H9 (cell line): ENCODE measurements at regions not wholly inside any gene's neighbourhood (a gene's known extent, or its start where the extent isn't known, plus 50 kb on each side); places are given as distances from the start of the nearest gene placed in this dataset.

ENCODE experiments used
- DNase-seq: peaks from one replicate; pipeline ENCODE4 v3.0.0-alpha.2; 2017
- H2AFZ ChIP-seq: one replicate; pipeline ENCODE4 v1.6.1; 2013; ENCODE audit warnings: mild to moderate bottlenecking, low read length, control low read depth, moderate library complexity
- H2AK5ac ChIP-seq: 2 replicates; pipeline ENCODE4 v1.6.1; 2013; ENCODE audit warnings: low read length, control low read depth, mixed read lengths; ENCODE audit not compliant: insufficient read length
- H2BK120ac ChIP-seq: one replicate; pipeline ENCODE4 v1.6.1; 2013; ENCODE audit warnings: low read depth, mild to moderate bottlenecking, low read length, control low read depth, inconsistent platforms; ENCODE audit not compliant: poor library complexity, severe bottlenecking
- H2BK12ac ChIP-seq: 2 replicates; pipeline ENCODE4 v1.6.1; 2013; ENCODE audit warnings: low read length, control low read depth, mixed read lengths, low read depth; ENCODE audit not compliant: insufficient read length
- H2BK15ac ChIP-seq: 2 replicates; pipeline ENCODE4 v1.6.1; 2013; ENCODE audit warnings: low read depth, low read length, control low read depth
- H2BK20ac ChIP-seq: one replicate; pipeline ENCODE4 v1.6.1; 2013; ENCODE audit warnings: low read depth, mild to moderate bottlenecking, low read length, control low read depth, inconsistent platforms; ENCODE audit not compliant: poor library complexity, severe bottlenecking
- H2BK5ac ChIP-seq: 2 replicates; pipeline ENCODE4 v1.6.1; 2013; ENCODE audit warnings: low read length, control low read depth, mixed read lengths; ENCODE audit not compliant: insufficient read length
- H3K14ac ChIP-seq: 2 replicates; pipeline ENCODE4 v1.6.1; 2013; ENCODE audit warnings: low read length, control low read depth; ENCODE audit not compliant: insufficient read depth
- H3K18ac ChIP-seq: 2 replicates; pipeline ENCODE4 v1.6.1; 2013; ENCODE audit warnings: low read depth, mild to moderate bottlenecking, mixed read lengths, low read length, control low read depth; ENCODE audit not compliant: insufficient read length
- H3K23ac ChIP-seq: 2 replicates; pipeline ENCODE4 v1.6.1; 2013; ENCODE audit warnings: low read length, control low read depth, mixed read lengths, low read depth; ENCODE audit not compliant: insufficient read length
- H3K23me2 ChIP-seq: 2 replicates; pipeline ENCODE4 v1.6.1; 2013; ENCODE audit warnings: low read depth, mild to moderate bottlenecking, mixed read lengths, low read length, control low read depth; ENCODE audit not compliant: insufficient read length, poor library complexity, severe bottlenecking
- H3K27ac ChIP-seq: 2 replicates; pipeline ENCODE4 v1.5.1; 2013; ENCODE audit warnings: low read length, control low read depth, mixed read lengths, low read depth; ENCODE audit not compliant: insufficient read length
- H3K27me3 ChIP-seq: 2 replicates; pipeline ENCODE4 v1.6.1; 2013; ENCODE audit warnings: low read length, control low read depth, inconsistent platforms; ENCODE audit not compliant: insufficient read depth
- H3K4ac ChIP-seq: 2 replicates; pipeline ENCODE4 v1.6.1; 2013; ENCODE audit warnings: low read depth, mild to moderate bottlenecking, control low read depth, inconsistent platforms, low read length, moderate library complexity
- H3K4me1 ChIP-seq: 2 replicates; pipeline ENCODE4 v1.6.1; 2013; ENCODE audit warnings: low read length, control low read depth, inconsistent platforms; ENCODE audit not compliant: insufficient read depth
- H3K4me2 ChIP-seq: 2 replicates; pipeline ENCODE4 v1.6.1; 2013; ENCODE audit warnings: low read length, control low read depth, mixed read lengths; ENCODE audit not compliant: insufficient read length, insufficient read depth
- H3K56ac ChIP-seq: 2 replicates; pipeline ENCODE4 v1.6.1; 2013; ENCODE audit warnings: low read depth, mild to moderate bottlenecking, mixed read lengths, low read length, control low read depth; ENCODE audit not compliant: insufficient read length
- H3K79me1 ChIP-seq: 2 replicates; pipeline ENCODE4 v1.6.1; 2013; ENCODE audit warnings: low read depth, mild to moderate bottlenecking, moderate library complexity, low read length, control low read depth, inconsistent platforms; ENCODE audit not compliant: insufficient read depth, poor library complexity, severe bottlenecking
- H3K79me2 ChIP-seq: 2 replicates; pipeline ENCODE4 v1.6.1; 2013; ENCODE audit warnings: low read length, control low read depth, inconsistent platforms; ENCODE audit not compliant: insufficient read depth
- H3K9ac ChIP-seq: 2 replicates; pipeline ENCODE4 v1.6.1; 2013; ENCODE audit warnings: low read length, control low read depth, mixed read lengths; ENCODE audit not compliant: insufficient read length; ENCODE audit errors: extremely low read depth
- H3K9me3 ChIP-seq: one replicate; pipeline ENCODE4 v1.6.1; 2013; ENCODE audit warnings: low read depth, low read length, inconsistent platforms; ENCODE audit not compliant: control insufficient read depth
- H3T11ph ChIP-seq: one replicate; pipeline ENCODE4 v1.6.1; 2013; ENCODE audit warnings: mild to moderate bottlenecking, low read length, control low read depth, inconsistent platforms
- H4K20me1 ChIP-seq: one replicate; pipeline ENCODE4 v1.6.1; 2013; ENCODE audit not compliant: control insufficient read depth, insufficient read length, insufficient read depth
- H4K5ac ChIP-seq: 2 replicates; pipeline ENCODE4 v1.6.1; 2013; ENCODE audit warnings: low read depth, mild to moderate bottlenecking, mixed read lengths, low read length, control low read depth; ENCODE audit not compliant: insufficient read length
- H4K8ac ChIP-seq: replicated peaks from 2 replicates; pipeline ENCODE4 v1.6.1; 2013; ENCODE audit warnings: low read length, control low read depth, mixed read lengths, low read depth; ENCODE audit not compliant: insufficient read length
- H4K91ac ChIP-seq: 2 replicates; pipeline ENCODE4 v1.6.1; 2013; ENCODE audit warnings: low read depth, mild to moderate bottlenecking, moderate library complexity, mixed read lengths, low read length, control low read depth; ENCODE audit not compliant: insufficient read length
- H3K27ac Mint-ChIP-seq, 3 experiments: 2 replicates in 2 of 3; 3 replicates in 1 of 3; pipeline ENCODE4 v1.8.0; 2020 to 2021; ENCODE audit warnings: mixed read lengths in 3 of 3, mild to moderate bottlenecking in 1 of 3, moderate library complexity in 1 of 3
- H3K27me3 Mint-ChIP-seq: 2 replicates; pipeline ENCODE4 v1.8.0; 2021; ENCODE audit warnings: low read depth, mild to moderate bottlenecking, moderate library complexity, mixed read lengths
- H3K36me3 Mint-ChIP-seq, 3 experiments: 2 replicates in 2 of 3; 3 replicates in 1 of 3; pipeline ENCODE4 v1.8.0; 2020 to 2021; ENCODE audit warnings: low read depth in 3 of 3, mixed read lengths in 3 of 3; ENCODE audit not compliant: insufficient read depth in 1 of 3
- H3K4me1 Mint-ChIP-seq, 2 experiments: 2 replicates each; pipeline ENCODE4 v1.8.0; 2020; ENCODE audit warnings: mixed read lengths in 2 of 2
- H3K4me3 Mint-ChIP-seq, 2 experiments: 2 replicates in 1 of 2; 3 replicates in 1 of 2; pipeline ENCODE4 v1.8.0; 2020 to 2021; ENCODE audit warnings: mild to moderate bottlenecking in 2 of 2, mixed read lengths in 2 of 2, moderate library complexity in 1 of 2
- H3K9me3 Mint-ChIP-seq, 2 experiments: 2 replicates in 1 of 2; 3 replicates in 1 of 2; pipeline ENCODE4 v1.8.0; 2020; ENCODE audit warnings: mild to moderate bottlenecking in 2 of 2, mixed read lengths in 2 of 2, moderate library complexity in 1 of 2
- CTCF ChIP-seq: fragments of 200-600 bp; sonication (generic); conservative IDR thresholded peaks from 3 replicates; pipeline ENCODE4 v1.8.0; 2021; ENCODE audit warnings: antibody characterized with exemption, mild to moderate bottlenecking
- WGBS: extraction: QIAGEN DNeasy Blood & Tissue Kit; methylation state at CpG from one replicate; pipeline ENCODE4 v1.1.7; 2013; ENCODE audit warnings: missing lambda C conversion rate, low lambda C conversion rate, mixed read lengths; ENCODE audit not compliant: insufficient read length; ENCODE audit errors: extremely low coverage; 5-methylcytosine and 5-hydroxymethylcytosine counted together

GRCh38 chrX:20354505-20354904 is 87.8 kb upstream of the RPS6KA3 start:
- Mint-ChIP-seq H3K27me3 (no peaks in the 10 kb centered on the region), H3K36me3 (no peaks in the 10 kb centered on the region; a peak in 1 of 7 replicates), H3K9me3 (peaks cover 49 to 70% of the 10 kb centered on the region in 2 experiments), H3K4me3 (no peak overlapping the region; a peak in 1 of 5 replicates), H3K27ac (no peak overlapping the region), H3K4me1 (no peaks in the 10 kb centered on the region)
- no peak overlapping the region for H2BK12ac ChIP-seq
- no peaks in the 10 kb centered on the region for H4K20me1 ChIP-seq
- no peak for TF ChIP-seq CTCF
- no peak overlapping the region for H3K23ac ChIP-seq
- H3K9me3 ChIP-seq: peaks cover 34% of the 10 kb centered on the region
- H3K14ac ChIP-seq: no peak overlapping the region
- H2AFZ ChIP-seq: no peak overlapping the region
- no CpG with 5 or more reads among the region's 5 CpGs for WGBS
- H3K23me2 ChIP-seq: no peaks in the 10 kb centered on the region
- no peak overlapping the region for H3K27ac ChIP-seq
- H3T11ph ChIP-seq: no peak overlapping the region
- DNase-seq: no peak
- no peak overlapping the region for H3K4ac ChIP-seq
- no peak overlapping the region for H2BK5ac ChIP-seq
- H3K79me2 ChIP-seq: no peaks in the 10 kb centered on the region
- H3K9ac ChIP-seq: no peak overlapping the region
- no peaks in the 10 kb centered on the region for H3K4me1 ChIP-seq
- no peaks in the 10 kb centered on the region for H3K79me1 ChIP-seq
- no peak overlapping the region for H2BK120ac ChIP-seq
- H3K4me2 ChIP-seq: no peak overlapping the region
- H3K56ac ChIP-seq: no peak overlapping the region
- no peak overlapping the region for H4K8ac ChIP-seq
- no peak overlapping the region for H2BK15ac ChIP-seq
- H4K5ac ChIP-seq: no peak overlapping the region
- no peak overlapping the region for H3K18ac ChIP-seq
- no peak overlapping the region for H2AK5ac ChIP-seq
- no peak overlapping the region for H2BK20ac ChIP-seq
- no peaks in the 10 kb centered on the region for H3K27me3 ChIP-seq
- H4K91ac ChIP-seq: no peak overlapping the region
